ENCODE measurements at regions not wholly inside any gene's neighbourhood (a gene's known extent, or its start where the extent isn't known, plus 50 kb on each side); places are given as distances from the start of the nearest gene placed in this dataset.

DNA sequence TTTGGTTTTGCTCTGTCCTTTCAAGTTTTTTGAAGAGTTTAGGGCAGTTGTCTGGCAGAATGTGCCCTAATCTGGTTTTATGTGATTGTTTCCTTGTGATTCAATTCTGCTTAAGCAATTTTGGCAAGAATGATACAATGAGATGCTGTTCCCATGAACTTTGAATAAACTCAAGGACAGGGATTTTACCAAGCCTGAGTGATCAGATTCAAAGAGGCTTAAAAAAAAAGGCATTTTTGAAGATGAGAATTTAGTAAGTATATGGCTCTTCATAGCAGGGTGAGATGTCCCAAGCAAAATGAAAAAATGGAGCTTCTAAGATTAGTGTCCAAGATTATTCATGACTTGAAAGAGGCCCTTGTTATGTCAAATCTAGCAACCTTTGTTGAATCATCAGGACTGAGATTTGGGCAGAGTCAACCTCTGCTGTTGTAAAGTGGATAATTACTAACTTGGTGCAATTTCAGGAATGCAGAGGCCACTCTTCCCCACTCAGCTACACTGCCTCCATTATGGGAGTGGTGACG lies 180.6 kb upstream of the NUDT4 start:
- no peak for DNase-seq (ENCODE audit: extremely low read depth, low read depth)

GRCh38 chr12:93198086-93198485 lies 179.6 kb upstream of the NUDT4 start:
- DNase-seq (ENCODE audit: extremely low read depth, low read depth), result peak; percentile 20

DNA sequence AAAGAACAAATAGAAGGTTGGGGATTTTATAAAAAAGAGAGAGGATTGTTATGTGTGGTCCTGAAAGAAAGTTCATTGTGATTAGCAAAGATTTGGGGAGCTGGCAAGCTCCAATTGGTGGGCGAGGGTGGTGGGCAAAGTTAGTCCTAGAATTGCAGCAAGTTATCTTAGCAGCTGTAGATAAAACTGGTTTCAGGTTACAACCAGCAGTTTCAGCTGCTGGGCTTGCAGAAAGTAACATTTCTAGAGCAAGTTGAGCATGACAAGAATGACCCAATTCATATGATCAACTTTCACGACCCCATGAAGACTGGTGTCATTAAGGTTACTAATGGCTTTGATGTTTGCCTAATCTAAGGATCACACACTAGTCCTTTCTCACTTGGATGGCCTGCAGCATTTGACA lies 177.9 kb upstream of the NUDT4 start:
- no peak for DNase-seq (ENCODE audit: extremely low read depth, low read depth)

GRCh38 chr12:93200291-93200917 lies 177.3 kb upstream of the NUDT4 start:
- DNase-seq (ENCODE audit: extremely low read depth, low read depth), result no peak

GRCh38 chr12:93201990-93202389 lies 175.7 kb upstream of the NUDT4 start:
- DNase-seq (ENCODE audit: extremely low read depth, low read depth), result no peak

- no peak for DNase-seq (ENCODE audit: extremely low read depth, low read depth)
These were observed 175.0 kb upstream of the NUDT4 start for GRCh38 chr12:93202688-93203087.

GRCh38 chr12:93203361-93203760 lies 174.4 kb upstream of the NUDT4 start:
- no peak for DNase-seq (ENCODE audit: extremely low read depth, low read depth)

GRCh38 chr12:93204896-93205295 lies 172.8 kb upstream of the NUDT4 start:
- no peak for DNase-seq (ENCODE audit: extremely low read depth, low read depth)

GRCh38 chr12:93205361-93205760 lies 172.4 kb upstream of the NUDT4 start:
- no peak for DNase-seq (ENCODE audit: extremely low read depth, low read depth)

GRCh38 chr12:93208011-93208410 lies 169.7 kb upstream of the NUDT4 start:
- no peak for DNase-seq (ENCODE audit: extremely low read depth, low read depth)

GRCh38 chr12:93214523-93215289 lies 163.0 kb upstream of the NUDT4 start:
- DNase-seq (ENCODE audit: extremely low read depth, low read depth), result no peak

DNA sequence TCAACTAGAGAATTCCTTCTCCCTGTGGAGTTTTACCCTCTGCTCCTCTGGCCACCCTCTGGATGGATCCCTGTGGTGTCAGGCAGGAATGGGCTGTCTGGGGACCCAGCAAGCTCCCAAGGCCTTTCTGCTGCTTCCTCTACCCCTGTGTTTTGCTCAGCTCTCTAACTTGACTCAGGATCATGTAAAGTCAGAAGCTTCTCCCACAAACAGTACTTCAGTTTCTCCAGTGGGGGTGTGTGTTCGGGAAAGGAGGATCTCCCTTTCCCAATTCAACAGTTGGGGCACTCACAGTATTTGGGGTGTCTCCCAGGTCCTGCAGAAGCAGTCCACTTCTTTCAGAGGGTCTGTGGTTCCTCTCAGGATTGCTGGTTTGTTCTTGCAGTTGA lies 162.4 kb upstream of the NUDT4 start:
- DNase-seq (ENCODE audit: extremely low read depth, low read depth), result no peak

DNA sequence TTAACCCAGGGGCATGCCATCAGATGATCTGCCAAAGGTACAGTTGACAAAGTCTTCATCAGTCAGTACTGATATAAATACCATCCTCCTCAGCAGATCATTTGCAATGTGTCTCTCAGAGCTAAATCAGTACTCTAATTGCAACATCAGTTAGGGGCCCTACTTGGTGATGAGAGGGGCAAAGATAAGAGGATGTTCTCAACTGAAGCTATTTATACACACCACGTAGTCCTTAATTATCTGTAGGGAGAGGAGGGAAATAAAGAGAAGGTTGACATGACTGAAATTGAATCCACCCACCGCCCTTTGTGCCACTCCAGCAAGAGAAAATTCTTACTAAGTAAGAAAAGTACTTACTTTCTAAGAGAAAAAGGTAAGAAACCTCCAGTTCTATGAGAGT lies 157.8 kb upstream of the NUDT4 start:
- DNase-seq (ENCODE audit: extremely low read depth, low read depth), result no peak

DNA sequence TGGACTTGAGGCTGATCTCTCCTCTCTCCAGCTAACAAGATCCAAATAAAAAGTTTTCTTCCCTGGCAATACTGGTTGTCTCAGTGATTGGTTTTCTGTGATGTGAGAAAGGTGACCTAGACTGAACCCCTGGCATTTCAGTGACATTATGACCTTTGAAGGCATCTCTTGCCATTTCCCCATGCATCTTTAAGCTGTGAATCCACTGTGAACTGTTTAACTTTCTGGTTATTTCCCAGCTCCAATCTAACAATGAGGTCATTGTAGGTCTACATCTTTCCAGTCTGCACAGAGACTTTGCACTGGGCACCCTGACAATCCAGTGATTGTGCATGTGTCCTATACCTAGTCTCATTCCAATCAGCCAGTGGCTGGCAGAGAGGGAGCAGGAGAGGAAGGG lies 155.9 kb upstream of the NUDT4 start:
- DNase-seq (ENCODE audit: extremely low read depth, low read depth), result no peak

DNA sequence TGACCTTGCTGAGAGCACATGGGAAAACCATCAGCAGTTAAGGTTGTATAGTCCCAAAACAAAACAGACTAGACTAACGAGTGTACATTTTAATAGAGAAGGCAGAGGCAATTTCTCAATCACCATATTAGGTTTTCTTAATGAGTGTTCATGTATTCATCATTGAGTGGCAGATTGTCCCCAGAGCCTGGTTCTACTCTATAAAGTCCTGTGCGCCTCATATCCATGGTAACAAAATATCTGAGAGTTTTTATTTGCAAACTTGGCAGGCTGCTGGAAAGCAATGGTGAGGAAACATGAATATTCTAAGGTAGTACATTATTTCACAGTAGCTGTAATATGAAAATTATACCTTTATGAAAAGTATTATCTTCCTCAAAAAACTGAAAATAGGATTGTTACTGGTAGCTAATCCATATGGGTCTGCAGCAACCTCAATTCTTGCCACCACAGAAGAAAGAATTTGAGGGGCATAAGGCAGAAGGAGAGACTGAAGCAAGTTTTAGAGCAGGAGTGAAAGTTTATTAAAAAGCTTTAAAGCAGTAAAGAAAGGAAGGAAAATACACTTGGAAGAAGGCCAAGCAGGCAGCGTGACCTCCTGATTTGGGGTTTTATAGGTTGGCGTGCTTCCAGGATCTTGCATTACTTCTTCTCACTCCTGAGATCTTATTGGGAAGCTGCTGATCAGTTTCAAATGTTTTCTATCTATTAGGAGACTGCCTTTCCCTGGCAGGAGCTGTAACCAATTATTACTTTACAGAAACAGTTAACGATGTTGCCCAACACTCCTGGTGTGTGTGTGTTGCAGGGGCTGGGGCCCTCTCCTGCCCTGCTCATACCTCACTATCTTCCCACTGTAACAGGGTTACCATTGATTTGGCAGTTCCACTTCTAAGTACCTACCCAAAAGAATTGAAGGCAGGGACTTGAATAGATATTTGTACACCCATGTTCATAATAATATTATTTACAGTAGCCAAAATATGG lies 154.0 kb upstream of the NUDT4 start:
- no peak for DNase-seq (ENCODE audit: extremely low read depth, low read depth)

DNA sequence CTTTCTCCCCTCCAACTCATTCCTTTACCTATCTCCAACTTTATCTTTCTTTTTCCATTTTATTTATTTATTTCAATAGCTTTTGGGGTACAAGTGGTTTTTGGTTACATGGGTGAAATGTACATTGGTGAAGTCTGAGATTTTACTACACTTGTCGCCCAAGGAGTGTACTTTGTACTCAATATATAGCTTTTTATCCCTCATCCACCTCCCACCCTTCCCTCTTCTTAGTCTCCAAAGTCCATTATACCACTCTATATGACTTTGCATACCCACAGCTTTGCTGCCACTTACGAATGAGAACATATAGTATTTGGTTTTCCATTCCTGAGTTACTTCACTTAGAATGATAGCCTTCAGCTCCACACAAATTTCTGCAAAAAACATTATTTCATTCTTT lies 152.6 kb upstream of the NUDT4 start:
- DNase-seq (ENCODE audit: extremely low read depth, low read depth), result no peak

DNA sequence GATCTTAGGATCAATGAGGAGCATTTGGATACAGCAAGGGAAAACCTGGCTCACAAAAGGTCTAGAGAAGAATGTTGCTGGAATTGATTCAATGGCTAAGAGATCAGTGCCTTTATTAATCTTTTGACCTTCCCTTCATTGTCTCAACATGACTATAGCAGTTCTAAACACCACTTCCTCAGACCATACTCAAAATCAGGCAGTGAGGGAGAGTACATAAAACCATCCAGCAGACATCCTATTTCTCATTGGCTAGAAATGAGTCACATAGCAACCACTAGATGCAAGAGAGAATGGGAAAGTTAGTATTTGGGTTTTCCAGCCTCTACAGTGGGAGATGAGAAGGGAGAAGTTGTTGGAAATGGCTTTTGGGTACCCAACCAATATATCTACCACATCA lies 151.4 kb upstream of the NUDT4 start:
- DNase-seq (ENCODE audit: extremely low read depth, low read depth), result no peak

- peak; percentile 94 for DNase-seq (ENCODE audit: extremely low read depth, low read depth)
These were observed 148.0 kb upstream of the NUDT4 start for GRCh38 chr12:93229494-93230325.

DNA sequence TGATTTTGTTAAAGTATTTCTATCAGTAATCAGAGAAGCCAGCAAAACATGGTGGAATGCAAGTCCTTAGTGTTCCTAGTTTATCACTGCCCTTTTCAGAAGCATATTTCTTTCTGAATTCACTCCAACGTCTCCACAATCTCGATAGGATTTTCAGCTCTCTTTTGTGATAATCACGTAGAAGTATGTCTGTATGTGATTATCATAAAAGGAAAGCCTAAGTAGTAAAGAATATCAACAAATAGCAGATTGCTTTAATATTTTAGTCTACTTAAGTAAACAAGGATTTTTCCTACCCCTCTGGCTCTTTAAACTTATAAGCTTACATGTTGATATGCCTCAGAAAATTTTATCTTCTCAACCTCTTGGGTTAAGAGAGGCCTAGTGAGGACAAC lies 147.4 kb upstream of the NUDT4 start:
- peak; percentile 12 for DNase-seq (ENCODE audit: extremely low read depth, low read depth)

DNA sequence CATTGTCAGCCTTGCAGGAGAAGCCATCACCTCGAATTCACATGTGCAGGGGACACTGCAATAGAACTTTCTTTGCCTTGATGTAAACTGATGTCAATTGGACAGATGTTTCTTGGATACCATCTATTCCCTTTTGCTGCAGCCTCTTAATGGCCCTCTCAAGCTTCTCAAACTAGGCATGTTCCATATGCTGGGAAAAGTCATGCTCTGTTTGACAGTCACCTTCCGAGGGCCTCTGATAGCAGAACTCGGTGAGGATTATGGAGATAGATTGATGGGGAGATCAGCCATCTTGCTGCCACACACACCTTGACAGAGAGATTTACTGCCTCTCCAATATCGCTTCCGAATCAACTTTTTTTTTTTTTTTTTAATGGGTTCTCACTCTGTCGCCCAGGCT lies 145.8 kb upstream of the NUDT4 start:
- no peak for DNase-seq (ENCODE audit: extremely low read depth, low read depth)
